K562 (cell line): ENCODE measurements at regions not wholly inside any gene's neighbourhood (a gene's known extent, or its start where the extent isn't known, plus 50 kb on each side); places are given as distances from the start of the nearest gene placed in this dataset.

Source experiments
- CCAR2 ChIP-seq: fragments of 200-400 bp; formaldehyde crosslinking; IDR thresholded peaks from 2 replicates; pipeline ENCODE4 v1.6.1; 2017; ENCODE audit warnings: mild to moderate bottlenecking, low read depth, low read length
- GABPB1 ChIP-seq: sonication (generic); formaldehyde crosslinking; IDR thresholded peaks from 2 replicates; pipeline ENCODE4 v1.8.0; 2022; ENCODE audit warnings: mild to moderate bottlenecking, missing genetic modification reagents
- KDM1A ChIP-seq, 2 experiments: fragments of 450-650 bp; IDR thresholded peaks; 2 replicates each; pipeline ENCODE4 v1.6.1; 2016; ENCODE audit warnings: mild to moderate bottlenecking in 2 of 2
- NEUROD1 ChIP-seq: fragments of 150-350 bp; IDR thresholded peaks from 2 replicates; pipeline ENCODE4 v1.6.1; 2014; ENCODE audit warnings: borderline replicate concordance, low read length, low read depth; ENCODE audit not compliant: partially characterized antibody
- PHF21A ChIP-seq: fragments of 450-650 bp; IDR thresholded peaks from 2 replicates; pipeline ENCODE4 v1.6.1; 2017; ENCODE audit warnings: low read depth, borderline replicate concordance
- SREBF1 ChIP-seq: fragments of 150-350 bp; IDR thresholded peaks from 2 replicates; pipeline ENCODE4 v1.6.1; 2014; ENCODE audit warnings: antibody characterized with exemption, low read depth, low read length, borderline replicate concordance
- ZBTB7A ChIP-seq: IDR thresholded peaks from 2 replicates; pipeline ENCODE4 v1.6.1; 2011; ENCODE audit warnings: low read depth, mild to moderate bottlenecking, low read length, moderate library complexity, borderline replicate concordance; ENCODE audit not compliant: control insufficient read depth
- ZNF133 ChIP-seq: fragments of 250-450 bp; sonication (Bioruptor Pico); IDR thresholded peaks from 2 replicates; pipeline ENCODE4 v1.4.0; 2020; ENCODE audit warnings: mild to moderate bottlenecking
- ZNF23 ChIP-seq: fragments of 250-450 bp; sonication (Bioruptor Pico); IDR thresholded peaks from 2 replicates; pipeline ENCODE4 v1.4.0; 2020; ENCODE audit warnings: mild to moderate bottlenecking
- TF ChIP-seq, protein P1 (sequence below): IDR thresholded peaks from 3 replicates; pipeline ENCODE4 v1.6.1; 2011; ENCODE audit warnings: borderline replicate concordance, mild to moderate bottlenecking, moderate library complexity; ENCODE audit not compliant: insufficient read length; ENCODE audit errors: extremely low read depth
- TF ChIP-seq, protein P2 (sequence below): fragments of 450-650 bp; IDR thresholded peaks from 2 replicates; pipeline ENCODE4 v1.6.1; 2018; ENCODE audit not compliant: partially characterized antibody
- TF ChIP-seq, protein P3 (sequence below): fragments of 450-650 bp; formaldehyde crosslinking; IDR thresholded peaks from 2 replicates; pipeline ENCODE4 v1.4.0; 2020; ENCODE audit warnings: mild to moderate bottlenecking, moderate library complexity
- TF ChIP-seq, protein P4 (sequence below): fragments of 450-650 bp; conservative IDR thresholded peaks from 2 replicates; pipeline ENCODE4 v1.6.1; 2016; ENCODE audit warnings: missing genetic modification characterization, low read depth, mild to moderate bottlenecking, control low read depth, missing compliant biosample characterization
- TF ChIP-seq, protein P5 (sequence below): fragments of 250-450 bp; sonication (Bioruptor Pico); IDR thresholded peaks from 2 replicates; pipeline ENCODE4 v1.6.1; 2021; ENCODE audit warnings: mild to moderate bottlenecking
- TF ChIP-seq, protein P6 (sequence below): fragments of 450-650 bp; IDR thresholded peaks from 2 replicates; pipeline ENCODE4 v1.6.1; 2017; ENCODE audit warnings: mild to moderate bottlenecking, moderate library complexity

DNA sequence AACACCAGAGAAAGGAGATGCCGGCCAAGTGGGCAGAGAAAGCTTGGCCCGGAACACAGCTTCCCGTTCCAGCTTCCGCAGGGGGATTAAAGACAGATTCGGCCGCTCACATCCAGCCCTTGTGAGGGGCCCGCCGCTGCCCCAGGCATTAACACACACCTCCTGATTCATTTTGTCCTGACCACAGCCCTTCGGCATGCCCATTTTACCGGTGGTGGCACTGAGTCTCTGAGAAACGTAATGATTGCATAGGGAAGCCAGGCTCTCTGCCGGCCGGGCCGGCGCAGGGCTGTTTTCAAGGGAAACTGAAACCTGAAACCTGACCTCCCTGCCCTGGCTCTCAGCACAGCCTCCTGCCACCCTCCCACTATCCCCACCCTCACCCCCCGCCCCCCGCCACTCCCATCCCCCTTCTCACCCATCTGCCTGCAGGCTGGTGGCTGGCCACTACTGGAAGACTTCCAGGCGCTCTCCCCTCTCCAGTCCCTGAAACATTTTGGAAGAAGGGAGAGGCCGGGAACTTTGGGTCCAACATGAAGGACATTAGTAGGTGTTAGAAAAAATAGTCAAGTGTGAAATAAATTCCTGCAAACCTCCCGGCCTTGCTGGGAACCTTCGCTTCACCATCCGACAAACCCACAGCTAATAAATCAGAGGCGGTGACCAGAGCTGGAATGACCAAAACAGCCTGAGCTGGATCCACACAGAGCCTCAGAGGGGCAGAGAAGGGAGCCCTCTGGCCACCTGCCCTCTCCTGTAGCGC, 83.5 kb upstream of the CUX1 start (continued):
- TF ChIP-seq, protein P1, sequence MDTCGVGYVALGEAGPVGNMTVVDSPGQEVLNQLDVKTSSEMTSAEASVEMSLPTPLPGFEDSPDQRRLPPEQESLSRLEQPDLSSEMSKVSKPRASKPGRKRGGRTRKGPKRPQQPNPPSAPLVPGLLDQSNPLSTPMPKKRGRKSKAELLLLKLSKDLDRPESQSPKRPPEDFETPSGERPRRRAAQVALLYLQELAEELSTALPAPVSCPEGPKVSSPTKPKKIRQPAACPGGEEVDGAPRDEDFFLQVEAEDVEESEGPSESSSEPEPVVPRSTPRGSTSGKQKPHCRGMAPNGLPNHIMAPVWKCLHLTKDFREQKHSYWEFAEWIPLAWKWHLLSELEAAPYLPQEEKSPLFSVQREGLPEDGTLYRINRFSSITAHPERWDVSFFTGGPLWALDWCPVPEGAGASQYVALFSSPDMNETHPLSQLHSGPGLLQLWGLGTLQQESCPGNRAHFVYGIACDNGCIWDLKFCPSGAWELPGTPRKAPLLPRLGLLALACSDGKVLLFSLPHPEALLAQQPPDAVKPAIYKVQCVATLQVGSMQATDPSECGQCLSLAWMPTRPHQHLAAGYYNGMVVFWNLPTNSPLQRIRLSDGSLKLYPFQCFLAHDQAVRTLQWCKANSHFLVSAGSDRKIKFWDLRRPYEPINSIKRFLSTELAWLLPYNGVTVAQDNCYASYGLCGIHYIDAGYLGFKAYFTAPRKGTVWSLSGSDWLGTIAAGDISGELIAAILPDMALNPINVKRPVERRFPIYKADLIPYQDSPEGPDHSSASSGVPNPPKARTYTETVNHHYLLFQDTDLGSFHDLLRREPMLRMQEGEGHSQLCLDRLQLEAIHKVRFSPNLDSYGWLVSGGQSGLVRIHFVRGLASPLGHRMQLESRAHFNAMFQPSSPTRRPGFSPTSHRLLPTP, result no peak
- no peak for TF ChIP-seq SREBF1
- TF ChIP-seq GABPB1, result no peak
- no peak for TF ChIP-seq ZBTB7A
- TF ChIP-seq KDM1A (IDR thresholded peaks at IDR 0.05), result peak; percentile 43 to 92
- peak; percentile 35 for TF ChIP-seq NEUROD1
- TF ChIP-seq, protein P2, sequence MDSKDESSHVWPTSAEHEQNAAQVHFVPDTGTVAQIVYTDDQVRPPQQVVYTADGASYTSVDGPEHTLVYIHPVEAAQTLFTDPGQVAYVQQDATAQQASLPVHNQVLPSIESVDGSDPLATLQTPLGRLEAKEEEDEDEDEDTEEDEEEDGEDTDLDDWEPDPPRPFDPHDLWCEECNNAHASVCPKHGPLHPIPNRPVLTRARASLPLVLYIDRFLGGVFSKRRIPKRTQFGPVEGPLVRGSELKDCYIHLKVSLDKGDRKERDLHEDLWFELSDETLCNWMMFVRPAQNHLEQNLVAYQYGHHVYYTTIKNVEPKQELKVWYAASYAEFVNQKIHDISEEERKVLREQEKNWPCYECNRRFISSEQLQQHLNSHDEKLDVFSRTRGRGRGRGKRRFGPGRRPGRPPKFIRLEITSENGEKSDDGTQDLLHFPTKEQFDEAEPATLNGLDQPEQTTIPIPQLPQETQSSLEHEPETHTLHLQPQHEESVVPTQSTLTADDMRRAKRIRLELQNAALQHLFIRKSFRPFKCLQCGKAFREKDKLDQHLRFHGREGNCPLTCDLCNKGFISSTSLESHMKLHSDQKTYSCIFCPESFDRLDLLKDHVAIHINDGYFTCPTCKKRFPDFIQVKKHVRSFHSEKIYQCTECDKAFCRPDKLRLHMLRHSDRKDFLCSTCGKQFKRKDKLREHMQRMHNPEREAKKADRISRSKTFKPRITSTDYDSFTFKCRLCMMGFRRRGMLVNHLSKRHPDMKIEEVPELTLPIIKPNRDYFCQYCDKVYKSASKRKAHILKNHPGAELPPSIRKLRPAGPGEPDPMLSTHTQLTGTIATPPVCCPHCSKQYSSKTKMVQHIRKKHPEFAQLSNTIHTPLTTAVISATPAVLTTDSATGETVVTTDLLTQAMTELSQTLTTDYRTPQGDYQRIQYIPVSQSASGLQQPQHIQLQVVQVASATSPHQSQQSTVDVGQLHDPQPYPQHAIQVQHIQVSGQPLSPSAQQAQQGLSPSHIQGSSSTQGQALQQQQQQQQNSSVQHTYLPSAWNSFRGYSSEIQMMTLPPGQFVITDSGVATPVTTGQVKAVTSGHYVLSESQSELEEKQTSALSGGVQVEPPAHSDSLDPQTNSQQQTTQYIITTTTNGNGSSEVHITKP, result no peak
- no peak for TF ChIP-seq ZNF23 (CRISPR knock-in tag)
- TF ChIP-seq, protein P3, sequence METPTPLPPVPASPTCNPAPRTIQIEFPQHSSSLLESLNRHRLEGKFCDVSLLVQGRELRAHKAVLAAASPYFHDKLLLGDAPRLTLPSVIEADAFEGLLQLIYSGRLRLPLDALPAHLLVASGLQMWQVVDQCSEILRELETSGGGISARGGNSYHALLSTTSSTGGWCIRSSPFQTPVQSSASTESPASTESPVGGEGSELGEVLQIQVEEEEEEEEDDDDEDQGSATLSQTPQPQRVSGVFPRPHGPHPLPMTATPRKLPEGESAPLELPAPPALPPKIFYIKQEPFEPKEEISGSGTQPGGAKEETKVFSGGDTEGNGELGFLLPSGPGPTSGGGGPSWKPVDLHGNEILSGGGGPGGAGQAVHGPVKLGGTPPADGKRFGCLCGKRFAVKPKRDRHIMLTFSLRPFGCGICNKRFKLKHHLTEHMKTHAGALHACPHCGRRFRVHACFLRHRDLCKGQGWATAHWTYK (CRISPR knock-in tag), result no peak
- TF ChIP-seq ZNF133 (CRISPR knock-in tag), result no peak
- TF ChIP-seq, protein P4, sequence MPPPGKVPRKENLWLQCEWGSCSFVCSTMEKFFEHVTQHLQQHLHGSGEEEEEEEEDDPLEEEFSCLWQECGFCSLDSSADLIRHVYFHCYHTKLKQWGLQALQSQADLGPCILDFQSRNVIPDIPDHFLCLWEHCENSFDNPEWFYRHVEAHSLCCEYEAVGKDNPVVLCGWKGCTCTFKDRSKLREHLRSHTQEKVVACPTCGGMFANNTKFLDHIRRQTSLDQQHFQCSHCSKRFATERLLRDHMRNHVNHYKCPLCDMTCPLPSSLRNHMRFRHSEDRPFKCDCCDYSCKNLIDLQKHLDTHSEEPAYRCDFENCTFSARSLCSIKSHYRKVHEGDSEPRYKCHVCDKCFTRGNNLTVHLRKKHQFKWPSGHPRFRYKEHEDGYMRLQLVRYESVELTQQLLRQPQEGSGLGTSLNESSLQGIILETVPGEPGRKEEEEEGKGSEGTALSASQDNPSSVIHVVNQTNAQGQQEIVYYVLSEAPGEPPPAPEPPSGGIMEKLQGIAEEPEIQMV (tag), result no peak
- no peak for TF ChIP-seq PHF21A
- no peak for TF ChIP-seq CCAR2
- TF ChIP-seq, protein P5, sequence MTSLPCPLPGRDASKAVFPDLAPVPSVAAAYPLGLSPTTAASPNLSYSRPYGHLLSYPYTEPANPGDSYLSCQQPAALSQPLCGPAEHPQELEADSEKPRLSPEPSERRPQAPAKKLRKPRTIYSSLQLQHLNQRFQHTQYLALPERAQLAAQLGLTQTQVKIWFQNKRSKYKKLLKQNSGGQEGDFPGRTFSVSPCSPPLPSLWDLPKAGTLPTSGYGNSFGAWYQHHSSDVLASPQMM (CRISPR knock-in tag), result no peak
- TF ChIP-seq, protein P6, sequence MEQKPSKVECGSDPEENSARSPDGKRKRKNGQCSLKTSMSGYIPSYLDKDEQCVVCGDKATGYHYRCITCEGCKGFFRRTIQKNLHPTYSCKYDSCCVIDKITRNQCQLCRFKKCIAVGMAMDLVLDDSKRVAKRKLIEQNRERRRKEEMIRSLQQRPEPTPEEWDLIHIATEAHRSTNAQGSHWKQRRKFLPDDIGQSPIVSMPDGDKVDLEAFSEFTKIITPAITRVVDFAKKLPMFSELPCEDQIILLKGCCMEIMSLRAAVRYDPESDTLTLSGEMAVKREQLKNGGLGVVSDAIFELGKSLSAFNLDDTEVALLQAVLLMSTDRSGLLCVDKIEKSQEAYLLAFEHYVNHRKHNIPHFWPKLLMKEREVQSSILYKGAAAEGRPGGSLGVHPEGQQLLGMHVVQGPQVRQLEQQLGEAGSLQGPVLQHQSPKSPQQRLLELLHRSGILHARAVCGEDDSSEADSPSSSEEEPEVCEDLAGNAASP, result no peak
